Esophagus (tissue), 2 donors: ENCODE measurements at regions not wholly inside any gene's neighbourhood (a gene's known extent, or its start where the extent isn't known, plus 50 kb on each side); places are given as distances from the start of the nearest gene placed in this dataset.
A peak's percentile ranks its signal among the peaks of the same experiment; 100 is the strongest.
"Not testable (repeated sequence)": the region's sequence is repeated elsewhere in the genome, so short reads cannot be mapped to it uniquely, and the experiment has no call there.

Source experiments
- H3K27ac ChIP-seq, 2 donors: one replicate each; pipeline ENCODE4 v1.5.1; 2013; ENCODE audit warnings: low read depth in 2 of 2, mild to moderate bottlenecking in 2 of 2, inconsistent platforms in 1 of 2, low read length in 1 of 2, moderate library complexity in 1 of 2
- H3K27me3 ChIP-seq, 2 donors: one replicate each; pipeline ENCODE4 v1.6.1; 2013; ENCODE audit warnings: low read length in 2 of 2, control low read depth in 1 of 2, mild to moderate bottlenecking in 1 of 2; ENCODE audit not compliant: insufficient read depth in 2 of 2, control insufficient read depth in 1 of 2
- H3K36me3 ChIP-seq, 2 donors: one replicate each; pipeline ENCODE4 v1.6.1; 2013; ENCODE audit warnings: low read length in 1 of 2; ENCODE audit not compliant: control insufficient read depth in 2 of 2, insufficient read depth in 2 of 2
- H3K4me1 ChIP-seq, 2 donors: one replicate each; pipeline ENCODE4 v1.6.1; 2013; ENCODE audit warnings: low read length in 1 of 2; ENCODE audit not compliant: control insufficient read depth in 2 of 2, insufficient read depth in 2 of 2
- H3K4me3 ChIP-seq, 2 donors: one replicate each; pipeline ENCODE4 v1.5.1; 2013; ENCODE audit warnings: low read length in 2 of 2, mild to moderate bottlenecking in 2 of 2, low read depth in 1 of 2, moderate library complexity in 1 of 2
- H3K9me3 ChIP-seq, 2 donors: one replicate each; pipeline ENCODE4 v1.6.1; 2013; ENCODE audit warnings: mild to moderate bottlenecking in 2 of 2, low read depth in 1 of 2, low read length in 1 of 2, moderate library complexity in 1 of 2; ENCODE audit not compliant: control insufficient read depth in 2 of 2, insufficient read depth in 1 of 2
- WGBS, 2 donors: extraction: QIAGEN DNeasy Blood & Tissue Kit; methylation state at CpG; one replicate each; pipeline ENCODE4 v1.1.7; 2013; 5-methylcytosine and 5-hydroxymethylcytosine counted together
- donor health status: healthy with polysubstance abuse.
- donor health status: Bipolar disorder and iron deficiency.

DNA sequence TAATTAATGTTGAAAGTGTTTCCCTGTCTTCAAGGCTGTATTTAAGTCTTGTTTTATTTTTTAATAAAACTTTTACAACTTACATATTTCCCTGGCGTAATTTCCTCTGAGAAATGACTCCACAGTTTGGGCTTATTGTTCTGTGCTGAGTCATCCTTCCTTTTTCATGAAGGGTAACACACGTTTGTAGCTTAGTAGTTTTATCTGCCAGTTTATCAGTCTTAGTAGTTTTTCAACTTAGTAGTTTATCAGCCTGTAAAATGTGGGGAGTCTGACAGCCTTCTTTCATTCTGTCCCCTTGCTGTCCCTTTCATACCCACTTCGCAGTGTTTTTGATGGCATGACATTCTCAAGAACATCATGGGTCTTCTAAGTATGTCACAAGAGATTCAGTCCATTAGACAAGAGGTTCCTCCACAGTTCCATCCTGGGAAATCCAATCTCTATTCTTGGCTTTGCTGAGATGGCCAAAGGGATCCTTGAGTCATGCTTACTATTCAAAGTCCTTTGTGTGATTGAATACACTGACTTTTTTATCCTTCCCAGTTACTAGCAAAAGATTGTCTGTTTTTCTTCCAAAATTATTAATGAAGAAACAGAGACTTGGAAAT lies 60.0 kb upstream of the SGPP2 start:
- H3K9me3 ChIP-seq: peaks cover 0 to under 1% of the 10 kb centered on the region in 2 donors
- H3K4me3 ChIP-seq: no peak overlapping the region
- no peaks in the 10 kb centered on the region for H3K27me3 ChIP-seq
- WGBS, 2 donors: 41 to 42% methylated on average over 3 of the region's 3 CpGs
- no peak overlapping the region for H3K27ac ChIP-seq
- no peaks in the 10 kb centered on the region for H3K36me3 ChIP-seq
- H3K4me1 ChIP-seq: no peaks in the 10 kb centered on the region

DNA sequence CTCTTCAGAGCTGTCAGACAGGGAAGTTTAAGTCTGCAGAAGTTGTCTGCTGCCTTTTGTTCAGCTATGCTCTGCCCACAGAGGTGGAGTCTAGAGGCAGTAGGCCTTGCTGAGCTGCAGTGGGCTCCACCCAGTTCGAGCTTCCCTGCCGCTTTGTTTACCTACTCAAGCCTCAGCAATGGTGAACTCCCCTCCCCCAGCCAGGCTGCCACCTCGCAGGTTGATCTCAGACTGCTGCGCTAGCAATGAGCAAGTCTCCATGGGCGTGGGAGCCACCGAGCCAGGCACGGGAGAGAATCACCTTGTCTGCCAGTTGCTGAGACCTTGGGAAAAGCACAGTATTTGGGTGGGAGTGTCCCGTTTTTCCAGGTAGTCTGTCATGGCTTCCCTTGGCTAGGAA lies 56.1 kb upstream of the SGPP2 start:
- not testable (repeated sequence) for H3K9me3 ChIP-seq, H3K27me3 ChIP-seq, H3K4me1 ChIP-seq, H3K36me3 ChIP-seq
- Histone ChIP-seq H3K27ac (peak overlapping the region; percentile 29 to 31), H3K4me3 (peak overlapping the region in 1 of 2 donors; percentile 28)
- WGBS, 2 donors: 41 to 44% methylated on average over 8 of the region's 8 CpGs

DNA sequence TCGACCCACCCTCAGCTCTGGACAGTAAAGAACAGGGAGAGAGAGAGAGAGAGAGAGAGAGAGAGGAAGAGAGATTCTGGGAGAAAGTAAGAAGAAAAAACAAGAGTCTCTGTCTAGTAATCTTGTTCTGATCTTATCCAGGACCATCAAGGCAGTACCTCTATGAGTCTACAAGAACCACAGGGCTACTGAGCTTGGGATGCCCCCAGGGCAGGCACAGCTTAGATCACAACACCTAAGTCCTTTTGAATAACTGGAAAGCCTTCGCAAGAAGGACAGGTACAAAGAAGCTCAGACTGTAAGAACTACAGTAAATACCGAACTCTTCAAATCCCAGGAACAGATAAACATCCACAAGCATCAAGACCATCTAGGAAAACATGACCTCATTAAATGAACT lies 51.4 kb upstream of the SGPP2 start:
- H3K27me3 ChIP-seq: no peaks in the 10 kb centered on the region
- H3K4me3 ChIP-seq: no peak overlapping the region
- 83 to 94% methylated on average over 3 of the region's 3 CpGs for WGBS, 2 donors
- H3K4me1 ChIP-seq: no peaks in the 10 kb centered on the region
- peaks cover 0 to 1% of the 10 kb centered on the region in 2 donors for H3K9me3 ChIP-seq
- no peaks in the 10 kb centered on the region for H3K36me3 ChIP-seq
- H3K27ac ChIP-seq: no peak overlapping the region
